ENCODE measurements at regions not wholly inside any gene's neighbourhood (a gene's known extent, or its start where the extent isn't known, plus 50 kb on each side); places are given as distances from the start of the nearest gene placed in this dataset.

GRCh38 chr1:193473932-193474331 lies 287.5 kb upstream of the B3GALT2 start:
- H3K36me3 ChIP-seq (ENCODE audit: insufficient read depth, low read length): no peaks in the 10 kb centered on the region

GRCh38 chr1:193472838-193473398 lies 286.5 kb upstream of the B3GALT2 start:
- no peak overlapping the region for H2AFZ ChIP-seq (ENCODE audit: low read length)
- H3K27me3 ChIP-seq (ENCODE audit: insufficient read depth, low read length): no peaks in the 10 kb centered on the region
- H3K79me2 ChIP-seq (ENCODE audit: insufficient read depth, low read length): no peaks in the 10 kb centered on the region
- no peaks in the 10 kb centered on the region for H3K4me1 ChIP-seq (ENCODE audit: insufficient read depth, low read length)
- no peaks in the 10 kb centered on the region for H3K36me3 ChIP-seq (ENCODE audit: insufficient read depth, low read length)
- no peaks in the 10 kb centered on the region for H4K20me1 ChIP-seq (ENCODE audit: insufficient read depth, low read length)
- H3K9me3 ChIP-seq (ENCODE audit: low read depth, low read length): no peaks in the 10 kb centered on the region
- no peak overlapping the region for H3K4me2 ChIP-seq (ENCODE audit: insufficient read depth, low read length)
- DNase-seq (ENCODE audit: insufficient read length, low spot score, missing footprints): no peak
- no peak for TF ChIP-seq CTCF (IDR thresholded peaks at IDR 0.05; ENCODE audit: extremely low read depth, low read depth, low read length)
- no peak overlapping the region for H3K4me3 ChIP-seq (ENCODE audit: insufficient read depth, low read length)
- H3K27ac ChIP-seq (ENCODE audit: low read depth, low read length): no peak overlapping the region

More at GRCh38 chr1:193473932-193474331, 287.5 kb upstream of the B3GALT2 start:
- Histone ChIP-seq H3K79me2 (ENCODE audit: insufficient read depth, low read length) (no peaks in the 10 kb centered on the region), H3K9me3 (ENCODE audit: low read depth, low read length) (no peaks in the 10 kb centered on the region), H3K27me3 (ENCODE audit: insufficient read depth, low read length) (no peaks in the 10 kb centered on the region), H3K27ac (ENCODE audit: low read depth, low read length) (no peak overlapping the region), H3K4me1 (ENCODE audit: insufficient read depth, low read length) (no peaks in the 10 kb centered on the region), H2AFZ (ENCODE audit: low read length) (no peak overlapping the region), H4K20me1 (ENCODE audit: insufficient read depth, low read length) (no peaks in the 10 kb centered on the region), H3K4me2 (ENCODE audit: insufficient read depth, low read length) (no peak overlapping the region), H3K4me3 (ENCODE audit: insufficient read depth, low read length) (no peak overlapping the region)
- no peak for TF ChIP-seq CTCF (IDR thresholded peaks at IDR 0.05; ENCODE audit: extremely low read depth, low read depth, low read length)
- no peak for DNase-seq (ENCODE audit: insufficient read length, low spot score, missing footprints)

- DNase-seq (ENCODE audit: insufficient read length, low spot score, missing footprints): no peak
- Histone ChIP-seq H3K27me3 (ENCODE audit: insufficient read depth, low read length) (no peaks in the 10 kb centered on the region), H3K4me1 (ENCODE audit: insufficient read depth, low read length) (no peaks in the 10 kb centered on the region), H3K4me2 (ENCODE audit: insufficient read depth, low read length) (no peak overlapping the region), H4K20me1 (ENCODE audit: insufficient read depth, low read length) (no peaks in the 10 kb centered on the region), H2AFZ (ENCODE audit: low read length) (no peak overlapping the region), H3K9me3 (ENCODE audit: low read depth, low read length) (no peaks in the 10 kb centered on the region), H3K4me3 (ENCODE audit: insufficient read depth, low read length) (no peak overlapping the region), H3K36me3 (ENCODE audit: insufficient read depth, low read length) (no peaks in the 10 kb centered on the region), H3K79me2 (ENCODE audit: insufficient read depth, low read length) (no peaks in the 10 kb centered on the region), H3K27ac (ENCODE audit: low read depth, low read length) (no peak overlapping the region)
- no peak for TF ChIP-seq CTCF (IDR thresholded peaks at IDR 0.05; ENCODE audit: extremely low read depth, low read depth, low read length)
Measured at GRCh38 chr1:193472430-193472829, 286.0 kb upstream of the B3GALT2 start.

- H3K4me2 ChIP-seq (ENCODE audit: insufficient read depth, low read length): no peak overlapping the region
- TF ChIP-seq CTCF (IDR thresholded peaks at IDR 0.05; ENCODE audit: extremely low read depth, low read depth, low read length): no peak
- H3K27me3 ChIP-seq (ENCODE audit: insufficient read depth, low read length): no peaks in the 10 kb centered on the region
- no peak overlapping the region for H3K27ac ChIP-seq (ENCODE audit: low read depth, low read length)
- no peak overlapping the region for H2AFZ ChIP-seq (ENCODE audit: low read length)
- H3K9me3 ChIP-seq (ENCODE audit: low read depth, low read length): no peaks in the 10 kb centered on the region
- no peaks in the 10 kb centered on the region for H4K20me1 ChIP-seq (ENCODE audit: insufficient read depth, low read length)
- no peaks in the 10 kb centered on the region for H3K79me2 ChIP-seq (ENCODE audit: insufficient read depth, low read length)
- H3K4me3 ChIP-seq (ENCODE audit: insufficient read depth, low read length): no peak overlapping the region
- H3K4me1 ChIP-seq (ENCODE audit: insufficient read depth, low read length): no peaks in the 10 kb centered on the region
- H3K36me3 ChIP-seq (ENCODE audit: insufficient read depth, low read length): no peaks in the 10 kb centered on the region
- DNase-seq (ENCODE audit: insufficient read length, low spot score, missing footprints): no peak
Measured at GRCh38 chr1:193471981-193472380, 285.6 kb upstream of the B3GALT2 start.

Data from osteoblast (primary cell).